Testis (tissue), 2 donors: ENCODE measurements at regions not wholly inside any gene's neighbourhood (a gene's known extent, or its start where the extent isn't known, plus 50 kb on each side); places are given as distances from the start of the nearest gene placed in this dataset.

Experiments used
- CTCF ChIP-seq, 3 experiments: fragments of 450-650 bp in 2 of 3; fragments of 200-600 bp in 1 of 3; sonication (generic) in 1 of 3; IDR thresholded peaks; one replicate each; pipeline ENCODE4 v1.5.1; 2016 to 2019; ENCODE audit warnings: antibody characterized with exemption in 3 of 3, mild to moderate bottlenecking in 2 of 3, moderate library complexity in 1 of 3
- POLR2A ChIP-seq: fragments of 450-650 bp; IDR thresholded peaks from one replicate; pipeline ENCODE4 v1.6.1; 2017; ENCODE audit warnings: antibody characterized with exemption, mild to moderate bottlenecking, moderate library complexity

- no peak for TF ChIP-seq CTCF (IDR thresholded peaks at IDR 0.05)
- TF ChIP-seq POLR2A = no peak
Observed at GRCh38 chr20:60465439-60465838, 507.2 kb downstream of the CDH26 start.
